Smooth muscle cell (in vitro differentiated cells): ENCODE measurements at regions not wholly inside any gene's neighbourhood (a gene's known extent, or its start where the extent isn't known, plus 50 kb on each side); places are given as distances from the start of the nearest gene placed in this dataset.

Experiments used
- DNase-seq: peaks from one replicate; lab custom pipeline; 2025; ENCODE audit not compliant: unreplicated experiment; lab: John Stamatoyannopoulos, UW
- H2AFZ ChIP-seq: fragments of 200-600 bp; sonication (generic); 2 replicates; pipeline ENCODE4 v1.6.0; 2016; ENCODE audit warnings: antibody characterized with exemption, low read depth, mild to moderate bottlenecking
- H3F3A ChIP-seq: fragments of 200-600 bp; sonication (generic); 2 replicates; pipeline ENCODE4 v1.6.0; 2017; ENCODE audit warnings: antibody characterized with exemption, low read depth
- H3K27ac ChIP-seq: fragments of 200-600 bp; sonication (generic); 2 replicates; pipeline ENCODE4 v1.5.1; 2016; ENCODE audit warnings: low read depth, mild to moderate bottlenecking
- H3K27me3 ChIP-seq: fragments of 200-600 bp; sonication (generic); 2 replicates; pipeline ENCODE4 v1.6.1; 2016; ENCODE audit warnings: low read depth, mild to moderate bottlenecking
- H3K36me3 ChIP-seq: fragments of 200-600 bp; sonication (generic); 2 replicates; pipeline ENCODE4 v1.5.1; 2016; ENCODE audit warnings: low read depth
- H3K4me1 ChIP-seq: fragments of 200-600 bp; sonication (generic); 2 replicates; pipeline ENCODE4 v1.5.1; 2016; ENCODE audit warnings: low read depth
- H3K4me2 ChIP-seq: fragments of 200-600 bp; sonication (generic); 2 replicates; pipeline ENCODE4 v1.6.0; 2016; ENCODE audit warnings: mild to moderate bottlenecking
- H3K4me3 ChIP-seq: fragments of 200-600 bp; sonication (generic); 2 replicates; pipeline ENCODE4 v1.5.1; 2016; ENCODE audit warnings: mild to moderate bottlenecking
- H3K79me2 ChIP-seq: fragments of 200-600 bp; sonication (generic); 2 replicates; pipeline ENCODE4 v1.6.0; 2016; ENCODE audit warnings: low read depth, mild to moderate bottlenecking
- H3K9ac ChIP-seq: fragments of 200-600 bp; sonication (generic); 2 replicates; pipeline ENCODE4 v1.6.0; 2016; ENCODE audit warnings: low read depth
- H3K9me3 ChIP-seq: fragments of 200-600 bp; sonication (generic); replicated peaks from 2 replicates; pipeline ENCODE4 v1.5.1; 2016; ENCODE audit warnings: low read depth
- H4K20me1 ChIP-seq: fragments of 200-600 bp; sonication (generic); 2 replicates; pipeline ENCODE4 v1.6.0; 2016; ENCODE audit warnings: low read depth
- WGBS: methylation state at CpG from one replicate; pipeline ENCODE4 v1.1.7; 2016; ENCODE audit warnings: low lambda C conversion rate; 5-methylcytosine and 5-hydroxymethylcytosine counted together
- TF ChIP-seq, protein P1 (sequence below): fragments of 200-600 bp; sonication (generic); IDR thresholded peaks from 2 replicates; pipeline ENCODE4 v1.5.1; 2017; ENCODE audit warnings: borderline replicate concordance, mild to moderate bottlenecking, antibody characterized with exemption; ENCODE audit not compliant: insufficient read depth, poor library complexity, severe bottlenecking

DNA sequence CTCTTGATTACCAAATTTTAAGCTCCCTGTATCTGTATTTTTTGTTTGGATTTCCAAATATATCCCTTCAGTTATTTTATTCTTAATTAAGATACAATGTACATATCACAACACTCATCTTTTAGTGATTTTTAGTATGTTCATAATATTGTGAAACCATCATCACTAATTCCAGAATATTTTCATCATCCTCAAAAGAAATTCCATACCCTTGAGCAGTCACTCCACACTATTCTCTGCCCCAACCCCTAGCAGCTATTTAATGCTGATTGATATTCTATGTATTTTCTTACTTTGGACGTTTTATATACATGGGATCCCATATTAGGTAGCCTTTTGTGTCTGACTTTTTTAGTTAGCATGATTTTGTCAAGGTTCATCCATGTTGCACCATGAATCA lies 127.4 kb upstream of the SLC8A1 start:
- no peaks in the 10 kb centered on the region for H3K36me3 ChIP-seq
- H3F3A ChIP-seq: no peaks in the 10 kb centered on the region
- 60% methylated on average over 1 of the region's 1 CpG for WGBS
- H3K27me3 ChIP-seq: no peaks in the 10 kb centered on the region
- H2AFZ ChIP-seq: no peak overlapping the region
- H3K9me3 ChIP-seq: no peaks in the 10 kb centered on the region
- H3K4me2 ChIP-seq: no peak overlapping the region
- no peaks in the 10 kb centered on the region for H4K20me1 ChIP-seq
- no peak overlapping the region for H3K4me3 ChIP-seq
- H3K27ac ChIP-seq: no peak overlapping the region
- no peaks in the 10 kb centered on the region for H3K4me1 ChIP-seq
- DNase-seq: no peak
- H3K9ac ChIP-seq: no peak overlapping the region
- no peaks in the 10 kb centered on the region for H3K79me2 ChIP-seq
- TF ChIP-seq, protein P1, sequence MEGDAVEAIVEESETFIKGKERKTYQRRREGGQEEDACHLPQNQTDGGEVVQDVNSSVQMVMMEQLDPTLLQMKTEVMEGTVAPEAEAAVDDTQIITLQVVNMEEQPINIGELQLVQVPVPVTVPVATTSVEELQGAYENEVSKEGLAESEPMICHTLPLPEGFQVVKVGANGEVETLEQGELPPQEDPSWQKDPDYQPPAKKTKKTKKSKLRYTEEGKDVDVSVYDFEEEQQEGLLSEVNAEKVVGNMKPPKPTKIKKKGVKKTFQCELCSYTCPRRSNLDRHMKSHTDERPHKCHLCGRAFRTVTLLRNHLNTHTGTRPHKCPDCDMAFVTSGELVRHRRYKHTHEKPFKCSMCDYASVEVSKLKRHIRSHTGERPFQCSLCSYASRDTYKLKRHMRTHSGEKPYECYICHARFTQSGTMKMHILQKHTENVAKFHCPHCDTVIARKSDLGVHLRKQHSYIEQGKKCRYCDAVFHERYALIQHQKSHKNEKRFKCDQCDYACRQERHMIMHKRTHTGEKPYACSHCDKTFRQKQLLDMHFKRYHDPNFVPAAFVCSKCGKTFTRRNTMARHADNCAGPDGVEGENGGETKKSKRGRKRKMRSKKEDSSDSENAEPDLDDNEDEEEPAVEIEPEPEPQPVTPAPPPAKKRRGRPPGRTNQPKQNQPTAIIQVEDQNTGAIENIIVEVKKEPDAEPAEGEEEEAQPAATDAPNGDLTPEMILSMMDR: no peak

DNA sequence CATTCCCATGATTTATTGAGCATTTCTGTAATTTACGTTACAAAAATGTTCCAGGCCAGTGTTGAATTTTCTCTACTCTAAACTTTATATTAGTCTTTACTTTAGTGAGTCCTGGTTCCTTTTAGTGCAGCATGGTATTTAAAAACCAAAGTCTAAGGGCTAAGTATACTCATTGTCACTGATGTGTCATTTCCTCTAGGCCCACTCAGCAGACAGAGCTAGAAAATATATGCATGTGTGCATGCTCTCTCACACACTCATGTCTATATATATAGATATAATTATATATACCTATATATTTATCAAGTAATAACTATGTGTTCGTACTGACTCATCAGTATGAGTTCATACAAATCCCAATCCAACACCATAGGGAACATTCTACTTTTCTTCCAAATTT lies 132.5 kb upstream of the SLC8A1 start:
- no peaks in the 10 kb centered on the region for H3K9me3 ChIP-seq
- 78% methylated on average over 2 of the region's 2 CpGs for WGBS
- no peaks in the 10 kb centered on the region for H3K36me3 ChIP-seq
- no peaks in the 10 kb centered on the region for H4K20me1 ChIP-seq
- TF ChIP-seq, protein P1: no peak
- no peak overlapping the region for H3K9ac ChIP-seq
- no peak overlapping the region for H2AFZ ChIP-seq
- H3F3A ChIP-seq: no peaks in the 10 kb centered on the region
- DNase-seq: no peak
- H3K79me2 ChIP-seq: no peaks in the 10 kb centered on the region
- no peak overlapping the region for H3K4me2 ChIP-seq
- no peaks in the 10 kb centered on the region for H3K4me1 ChIP-seq
- no peak overlapping the region for H3K4me3 ChIP-seq
- no peaks in the 10 kb centered on the region for H3K27me3 ChIP-seq
- H3K27ac ChIP-seq: no peak overlapping the region

DNA sequence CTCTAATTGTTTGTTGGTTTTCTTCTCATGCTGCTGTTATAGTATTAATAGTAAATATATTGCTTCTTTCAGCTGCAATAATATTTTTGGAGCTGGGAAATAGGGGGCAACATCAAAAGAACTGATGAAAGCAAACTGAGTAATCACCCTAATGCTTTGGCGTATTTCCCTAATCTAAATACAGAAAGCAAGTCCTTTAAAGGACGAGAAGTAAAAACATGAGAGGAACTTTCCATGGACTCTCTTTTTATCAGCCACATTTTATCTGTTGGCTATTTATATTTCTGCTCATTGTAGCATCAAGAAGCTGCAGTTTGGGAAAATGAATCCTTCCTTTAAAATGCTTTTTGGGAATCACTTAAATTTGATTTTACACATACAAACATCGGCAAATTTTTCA lies 139.9 kb upstream of the SLC8A1 start:
- peak overlapping the region; percentile 51 for H2AFZ ChIP-seq
- peak overlapping the region; percentile 25 for H3K4me2 ChIP-seq
- H3K27ac ChIP-seq: no peak overlapping the region
- peaks cover 13% of the 10 kb centered on the region for H3K4me1 ChIP-seq
- H3K27me3 ChIP-seq: peaks cover 2% of the 10 kb centered on the region
- H4K20me1 ChIP-seq: no peaks in the 10 kb centered on the region
- H3K9ac ChIP-seq: no peak overlapping the region
- no peaks in the 10 kb centered on the region for H3F3A ChIP-seq
- H3K4me3 ChIP-seq: no peak overlapping the region
- WGBS: 56% methylated on average over 3 of the region's 3 CpGs
- no peak for DNase-seq
- no peaks in the 10 kb centered on the region for H3K9me3 ChIP-seq
- TF ChIP-seq, protein P1: no peak
- H3K79me2 ChIP-seq: no peaks in the 10 kb centered on the region
- no peaks in the 10 kb centered on the region for H3K36me3 ChIP-seq

DNA sequence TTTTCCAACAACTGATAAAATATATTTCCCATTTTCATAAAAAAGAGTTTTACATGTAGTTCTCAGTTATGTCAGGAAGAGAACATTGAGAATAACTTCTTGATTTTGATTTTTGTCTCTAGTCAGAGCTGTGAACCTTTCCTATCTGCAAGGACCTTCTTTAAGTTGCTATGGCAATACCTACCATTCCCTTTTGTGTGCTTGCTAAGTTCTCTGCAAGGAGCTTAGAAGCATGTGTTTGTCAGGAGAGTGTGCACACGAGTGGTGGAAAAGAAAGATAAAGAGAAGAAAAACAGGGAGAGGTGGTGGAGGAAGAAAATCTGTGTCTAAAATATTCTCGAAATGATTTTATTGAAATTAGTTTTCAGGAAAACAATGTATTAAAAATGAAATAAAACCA lies 140.3 kb upstream of the SLC8A1 start:
- Histone ChIP-seq H3K4me2 (no peak overlapping the region), H3F3A (no peaks in the 10 kb centered on the region), H4K20me1 (no peaks in the 10 kb centered on the region), H3K9ac (no peak overlapping the region), H3K4me1 (peaks cover 13% of the 10 kb centered on the region), H3K27ac (no peak overlapping the region), H3K4me3 (no peak overlapping the region), H3K36me3 (no peaks in the 10 kb centered on the region), H3K79me2 (no peaks in the 10 kb centered on the region), H2AFZ (peak overlapping the region; percentile 51), H3K9me3 (no peaks in the 10 kb centered on the region), H3K27me3 (peaks cover 6% of the 10 kb centered on the region)
- WGBS: 58% methylated on average over 2 of the region's 2 CpGs
- DNase-seq: no peak
- TF ChIP-seq, protein P1: no peak
